Neural cell (in vitro differentiated cells): ENCODE measurements at regions not wholly inside any gene's neighbourhood (a gene's known extent, or its start where the extent isn't known, plus 50 kb on each side); places are given as distances from the start of the nearest gene placed in this dataset.

Experiments
- CTCF ChIP-seq: fragments of 450-650 bp; IDR thresholded peaks from 2 replicates; pipeline ENCODE4 v1.5.1; 2014; ENCODE audit warnings: antibody characterized with exemption, mild to moderate bottlenecking, moderate library complexity; ENCODE audit not compliant: poor library complexity, severe bottlenecking
- MXI1 ChIP-seq: fragments of 450-650 bp; conservative IDR thresholded peaks from 2 replicates; pipeline ENCODE4 v1.6.1; 2014; ENCODE audit warnings: antibody characterized with exemption, mild to moderate bottlenecking; ENCODE audit not compliant: poor library complexity, severe bottlenecking
- REST ChIP-seq: IDR thresholded peaks from 2 replicates; pipeline ENCODE4 v1.6.1; 2012; ENCODE audit warnings: borderline replicate concordance
- TAF1 ChIP-seq: IDR thresholded peaks from 2 replicates; pipeline ENCODE4 v1.6.1; 2012; ENCODE audit warnings: low read depth

GRCh38 chr2:217727801-217728200 is 275.0 kb downstream of the TNS1 start:
- TF ChIP-seq CTCF (no peak), TAF1 (no peak), REST (no peak), MXI1 (no peak)
